ENCODE measurements at regions not wholly inside any gene's neighbourhood (a gene's known extent, or its start where the extent isn't known, plus 50 kb on each side); places are given as distances from the start of the nearest gene placed in this dataset.

GRCh38 chr9:90735952-90736351, 65.7 kb upstream of the SYK start:
- ATAC-seq (ENCODE audit: low read depth) (no peak), DNase-seq (no peak)
- intact Hi-C loops (cut with micrococcal nuclease) = no loop called here
- CTCF ChIA-PET = no interaction called here
- H3K36me3 ChIP-seq (replicated peaks in 1 of 2; ENCODE audit: control extremely low read depth in 1 of 2, control insufficient read depth in 1 of 2, extremely low read depth in 1 of 2, insufficient read depth in 2 of 2, low read length in 1 of 2) = no peaks in the 10 kb centered on the region
- H3K4me1 ChIP-seq (ENCODE audit: control insufficient read depth in 2 of 2, insufficient read depth in 2 of 2, low read length in 2 of 2) = no peaks in the 10 kb centered on the region
- H3K4me3 ChIP-seq (ENCODE audit: control extremely low read depth in 1 of 5, extremely low read depth in 1 of 5, insufficient read depth in 1 of 5, low read depth in 2 of 5, low read length in 4 of 5) = no peak overlapping the region
- no peak overlapping the region for H3K27ac Mint-ChIP-seq
- peaks cover 12% of the 10 kb centered on the region for H3K9me3 Mint-ChIP-seq (ENCODE audit: insufficient read depth)
- H3K79me2 ChIP-seq (ENCODE audit: control insufficient read depth, insufficient read depth, low read length) = no peaks in the 10 kb centered on the region
- no peak overlapping the region for H2AFZ ChIP-seq (ENCODE audit: insufficient read depth, low read depth, low read length, poor library complexity, severe bottlenecking)
- no peak overlapping the region for H3K9ac ChIP-seq (ENCODE audit: low read length)
- H3K9me3 ChIP-seq (ENCODE audit: control extremely low read depth in 1 of 3, control insufficient read depth in 2 of 3, insufficient read depth in 1 of 3, low read length in 2 of 3) = peaks cover 3 to 20% (median 12%) of the 10 kb centered on the region in 3 donors
- no peak overlapping the region for H3K27ac ChIP-seq (ENCODE audit: low read length in 2 of 2)
- H3K27me3 ChIP-seq (replicated peaks in 1 of 4; ENCODE audit: control extremely low read depth in 1 of 4, control insufficient read depth in 3 of 4, insufficient read depth in 4 of 4, low read length in 3 of 4) = peaks cover 0 to 7% (median 2%) of the 10 kb centered on the region in 4 experiments
- no peak overlapping the region for H3K4me2 ChIP-seq (replicated peaks; ENCODE audit: low read depth, low read length, poor library complexity, severe bottlenecking)
- H4K20me1 ChIP-seq (ENCODE audit: control insufficient read depth, insufficient read depth, low read length, poor library complexity, severe bottlenecking) = no peaks in the 10 kb centered on the region
- POLR2A ChIA-PET = no interaction called here
- H3K4me1 Mint-ChIP-seq = peaks cover 4% of the 10 kb centered on the region
- WGBS (ENCODE audit: insufficient coverage) = 40% methylated on average over 1 of the region's 1 CpG
- H3K4me3 Mint-ChIP-seq = no peak overlapping the region
- TF ChIP-seq EZH2 (IDR thresholded peaks at IDR 0.05; ENCODE audit: borderline replicate concordance, insufficient read depth, low read depth, low read length, poor library complexity, severe bottlenecking) = no peak
- no peak for TF ChIP-seq CTCF (IDR thresholded peaks at IDR 0.05)
- peaks cover 9% of the 10 kb centered on the region for H3K27me3 Mint-ChIP-seq

- Histone ChIP-seq H3K9me3 (ENCODE audit: control extremely low read depth in 1 of 3, control insufficient read depth in 2 of 3, insufficient read depth in 1 of 3, low read length in 2 of 3) (peaks cover 3 to 18% (median 17%) of the 10 kb centered on the region in 3 donors), H3K4me2 (replicated peaks; ENCODE audit: low read depth, low read length, poor library complexity, severe bottlenecking) (no peak overlapping the region), H3K79me2 (ENCODE audit: control insufficient read depth, insufficient read depth, low read length) (no peaks in the 10 kb centered on the region), H4K20me1 (ENCODE audit: control insufficient read depth, insufficient read depth, low read length, poor library complexity, severe bottlenecking) (no peaks in the 10 kb centered on the region), H3K27ac (ENCODE audit: low read length in 2 of 2) (no peak overlapping the region), H3K36me3 (replicated peaks in 1 of 2; ENCODE audit: control extremely low read depth in 1 of 2, control insufficient read depth in 1 of 2, extremely low read depth in 1 of 2, insufficient read depth in 2 of 2, low read length in 1 of 2) (no peaks in the 10 kb centered on the region), H3K9ac (ENCODE audit: low read length) (no peak overlapping the region), H2AFZ (ENCODE audit: insufficient read depth, low read depth, low read length, poor library complexity, severe bottlenecking) (no peak overlapping the region), H3K4me3 (ENCODE audit: control extremely low read depth in 1 of 5, extremely low read depth in 1 of 5, insufficient read depth in 1 of 5, low read depth in 2 of 5, low read length in 4 of 5) (no peak overlapping the region), H3K27me3 (replicated peaks in 1 of 4; ENCODE audit: control extremely low read depth in 1 of 4, control insufficient read depth in 3 of 4, insufficient read depth in 4 of 4, low read length in 3 of 4) (peaks cover 0 to 7% (median 4%) of the 10 kb centered on the region in 4 experiments), H3K4me1 (ENCODE audit: control insufficient read depth in 2 of 2, insufficient read depth in 2 of 2, low read length in 2 of 2) (no peaks in the 10 kb centered on the region)
- Mint-ChIP-seq H3K9me3 (ENCODE audit: insufficient read depth) (peaks cover 10% of the 10 kb centered on the region), H3K27ac (no peak overlapping the region), H3K4me1 (no peaks in the 10 kb centered on the region), H3K27me3 (peaks cover 12% of the 10 kb centered on the region), H3K4me3 (no peak overlapping the region)
- POLR2A ChIA-PET = no interaction called here
- TF ChIP-seq CTCF (IDR thresholded peaks at IDR 0.05) (no peak), EZH2 (IDR thresholded peaks at IDR 0.05; ENCODE audit: borderline replicate concordance, insufficient read depth, low read depth, low read length, poor library complexity, severe bottlenecking) (no peak)
- 100% methylated on average over 2 of the region's 7 CpGs for WGBS (ENCODE audit: insufficient coverage)
- intact Hi-C loops (cut with micrococcal nuclease) = no loop called here
- CTCF ChIA-PET = no interaction called here
- ATAC-seq (ENCODE audit: low read depth) (no peak), DNase-seq (no peak)
These were observed 67.0 kb upstream of the SYK start for GRCh38 chr9:90734631-90735030.

Measured in B cell (primary cell).